Fibroblast of skin of right biceps (primary cell): ENCODE measurements at regions not wholly inside any gene's neighbourhood (a gene's known extent, or its start where the extent isn't known, plus 50 kb on each side); places are given as distances from the start of the nearest gene placed in this dataset.
"Not testable (repeated sequence)": the region's sequence is repeated elsewhere in the genome, so short reads cannot be mapped to it uniquely, and the experiment has no call there.

Source experiments
- DNase-seq: peaks from one replicate; pipeline ENCODE4 v3.0.0-alpha.2; 2013

DNA sequence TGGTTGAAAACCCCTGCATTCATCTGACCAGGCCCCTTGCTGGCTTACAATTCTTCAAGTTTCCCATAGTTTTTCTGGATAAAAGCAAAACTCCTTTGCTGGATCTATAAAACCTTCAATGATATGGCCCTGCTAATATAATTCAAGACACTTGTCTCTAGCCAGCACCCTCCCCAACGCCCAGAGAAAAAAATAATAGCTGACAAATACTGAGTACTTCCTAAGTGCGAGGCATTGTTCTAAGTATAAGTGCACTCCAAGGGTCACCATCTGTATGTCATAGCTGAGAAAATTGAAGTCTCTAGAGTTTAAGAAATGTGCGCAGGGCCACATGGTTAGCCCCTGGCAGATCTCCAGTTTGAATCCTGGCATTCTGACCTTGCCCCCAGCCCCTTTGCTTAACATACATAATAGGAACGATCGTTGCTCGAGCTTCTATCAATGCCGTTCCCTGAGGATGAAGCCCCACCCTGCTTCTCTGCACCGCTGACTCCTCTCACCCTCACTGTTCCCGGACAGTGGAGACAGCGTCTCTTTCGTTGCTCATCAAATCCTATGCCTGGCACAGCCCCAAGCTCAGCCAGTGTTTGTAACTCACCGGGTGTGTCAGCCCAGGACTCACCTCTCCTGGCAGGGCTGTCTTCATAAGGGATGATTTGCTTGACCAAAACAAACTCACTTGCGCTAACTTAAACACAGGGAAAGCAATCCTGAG is 377.1 kb upstream of the PROK2 start:
- DNase-seq, result peak; percentile 70

DNA sequence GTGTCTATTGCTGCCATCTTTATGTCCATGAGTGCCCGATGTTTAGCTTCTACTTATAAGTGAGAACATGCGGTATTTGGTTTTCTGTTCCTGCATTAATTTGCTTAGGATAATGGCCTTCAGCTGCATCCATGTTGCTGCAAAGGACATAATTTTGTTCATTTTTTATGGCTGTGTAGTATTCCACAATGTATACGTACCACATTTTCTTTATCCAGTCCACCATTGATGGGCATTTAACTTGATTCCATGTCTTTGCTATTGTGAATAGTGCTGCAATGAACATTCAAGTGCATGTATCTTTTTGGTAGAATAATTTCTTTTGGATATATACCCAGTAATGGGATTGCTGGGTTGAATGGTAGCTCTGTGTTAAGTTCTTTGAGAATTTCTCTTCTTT is 376.3 kb upstream of the PROK2 start:
- not testable (repeated sequence) for DNase-seq

DNA sequence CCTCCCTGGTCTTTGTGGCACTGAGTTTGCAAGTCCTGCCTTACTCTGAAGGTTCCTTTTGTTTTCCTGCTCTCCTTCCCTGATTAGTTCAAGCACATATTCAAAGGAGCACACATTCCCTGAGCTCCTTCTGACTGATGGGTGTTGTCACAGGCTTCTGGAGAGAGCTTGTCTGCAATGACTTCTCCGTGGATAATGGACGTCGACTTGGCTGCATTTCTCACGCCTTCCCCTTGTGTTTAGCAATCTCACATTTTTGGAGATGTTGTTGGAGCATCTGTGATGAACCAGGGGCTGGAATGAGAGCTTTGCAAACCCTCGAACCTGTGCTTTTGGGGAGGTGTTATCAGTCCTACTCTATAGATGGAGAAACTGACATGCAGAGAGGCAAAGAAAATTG is 375.4 kb upstream of the PROK2 start:
- DNase-seq, result no peak

DNA sequence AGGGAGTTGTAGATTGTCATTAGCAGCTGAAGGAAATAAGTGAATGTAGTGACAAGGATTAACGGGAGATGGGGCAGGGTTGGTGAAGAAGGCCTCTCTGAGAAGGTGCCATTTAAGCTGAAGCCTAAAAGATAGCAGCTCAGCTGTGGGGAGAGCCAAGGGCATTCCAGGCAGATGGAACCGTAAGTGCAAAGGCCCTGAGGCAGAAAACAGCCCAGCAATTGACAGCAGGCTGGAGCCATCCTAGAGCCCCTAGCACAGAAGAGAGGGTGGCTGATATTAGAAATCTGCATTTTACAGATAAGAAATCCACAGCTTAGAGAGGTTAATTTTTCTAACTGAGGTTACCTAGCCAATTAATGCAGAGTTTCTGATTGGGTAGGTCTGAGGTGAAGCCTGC is 374.5 kb upstream of the PROK2 start:
- DNase-seq, result no peak

- no peak for DNase-seq
Observed at GRCh38 chr3:72158639-72159326, 373.8 kb upstream of the PROK2 start.

DNA sequence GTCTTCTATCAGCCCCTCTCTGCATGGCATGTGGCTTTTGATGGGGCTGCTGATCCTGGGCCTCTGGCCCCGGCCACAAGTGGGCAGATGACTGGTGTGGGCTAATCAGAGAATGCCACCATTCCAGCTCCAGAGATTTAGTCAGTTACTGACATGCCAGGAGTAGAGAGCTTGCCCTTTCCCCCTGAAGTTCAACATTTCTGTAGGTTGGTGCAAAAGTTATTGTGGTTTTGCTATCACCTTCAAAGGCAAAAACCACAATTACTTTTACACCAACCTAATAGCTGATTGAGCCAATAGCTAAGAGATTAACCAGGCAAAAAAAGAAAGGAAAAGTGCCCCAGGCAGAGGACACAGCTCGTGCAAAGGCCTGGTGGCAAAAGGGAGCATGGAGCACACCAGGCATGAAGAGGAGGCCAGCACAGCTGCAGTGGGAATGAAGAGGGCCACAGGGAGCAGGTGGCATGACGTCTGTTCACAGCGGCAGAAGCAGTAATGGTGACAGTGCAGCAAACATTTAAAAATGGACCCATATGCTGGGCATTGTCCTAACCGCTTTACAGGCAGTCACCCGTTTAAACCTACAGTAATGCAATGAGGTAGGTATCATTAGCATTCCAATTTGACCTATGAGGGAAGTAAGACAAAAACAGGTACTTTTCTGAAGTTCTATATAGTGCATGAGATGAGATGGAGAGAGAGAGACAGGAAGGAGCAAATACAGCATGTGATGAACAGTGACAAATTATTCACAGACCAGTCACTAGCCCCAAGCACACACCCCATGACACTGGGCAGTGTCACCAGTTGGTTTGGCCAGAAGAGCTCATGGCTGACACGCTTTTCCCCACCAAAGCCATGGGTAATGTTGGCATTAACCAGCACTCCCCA is 373.0 kb upstream of the PROK2 start:
- DNase-seq, result no peak

DNA sequence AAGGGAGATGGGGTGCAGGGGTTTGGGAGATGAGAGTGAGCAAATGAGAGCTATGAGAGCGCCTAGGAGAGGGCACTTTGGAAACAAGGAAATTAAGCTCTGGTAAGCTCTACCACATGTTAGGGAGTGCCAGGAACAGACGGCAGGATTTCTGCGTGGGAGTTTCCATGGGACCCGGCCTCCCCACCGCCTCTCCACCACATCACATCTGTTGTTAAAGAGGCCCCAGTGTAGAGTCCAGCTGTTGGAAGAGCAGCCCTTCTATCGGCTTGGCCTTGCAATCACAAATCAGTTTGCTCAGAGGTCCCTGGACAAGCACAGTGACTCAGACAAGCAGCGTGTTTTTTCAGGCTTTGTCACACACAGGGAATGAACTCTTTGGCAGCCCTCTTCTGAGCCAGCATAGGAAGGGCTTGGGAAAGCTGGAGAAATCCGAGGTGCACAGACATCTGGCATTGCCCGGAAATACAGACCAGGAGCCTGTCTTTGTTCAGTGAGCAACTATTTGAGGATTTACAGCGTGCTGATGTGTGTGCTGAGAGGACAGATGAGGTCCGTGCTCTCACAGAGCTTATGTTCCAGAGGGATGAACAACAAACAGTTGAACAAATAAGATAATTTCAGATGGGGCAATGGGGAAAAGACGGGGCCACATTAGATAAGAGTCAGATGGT is 370.6 kb upstream of the PROK2 start:
- peak; percentile 98 for DNase-seq

GRCh38 chr3:72154391-72155335 is 369.7 kb upstream of the PROK2 start:
- peak; percentile 46 for DNase-seq

DNA sequence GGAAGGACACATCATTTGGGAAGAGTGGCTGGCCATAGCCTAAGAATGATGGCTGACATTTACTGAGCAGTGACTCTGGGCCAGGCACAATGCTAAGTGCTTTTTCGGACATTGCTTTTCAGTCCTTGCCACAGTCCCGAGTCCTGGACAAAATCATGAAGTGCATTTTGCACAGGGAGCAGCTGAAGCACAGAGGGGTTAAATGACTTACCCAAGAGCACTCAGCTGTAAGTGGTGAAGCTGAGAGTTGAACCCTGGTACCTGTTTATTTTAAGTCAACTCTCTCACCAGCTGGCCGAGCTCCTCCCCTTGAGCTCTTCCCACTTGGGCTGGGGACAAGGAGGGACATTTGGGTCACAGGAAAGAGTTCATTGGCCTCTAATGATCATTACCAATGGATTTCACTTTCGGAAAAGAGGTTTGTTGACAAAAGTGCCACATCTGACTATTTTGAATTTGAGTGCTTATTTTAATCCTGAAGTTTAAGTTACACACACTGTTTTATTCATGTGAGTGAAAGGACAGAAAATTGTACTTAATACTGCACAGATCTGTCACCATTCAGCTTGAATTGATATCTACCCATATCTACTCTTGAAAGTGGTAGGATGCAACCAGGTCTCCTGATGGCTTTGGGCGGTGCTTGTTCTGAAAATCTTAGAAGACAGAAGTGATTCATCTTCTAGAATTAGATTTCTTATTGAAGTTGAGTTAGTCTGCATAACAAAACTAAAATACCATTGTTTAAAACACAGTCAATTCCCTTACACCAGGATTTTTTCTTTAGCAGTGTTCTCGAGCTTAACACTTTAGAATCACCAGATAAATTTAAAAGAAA is 368.7 kb upstream of the PROK2 start:
- no peak for DNase-seq

DNA sequence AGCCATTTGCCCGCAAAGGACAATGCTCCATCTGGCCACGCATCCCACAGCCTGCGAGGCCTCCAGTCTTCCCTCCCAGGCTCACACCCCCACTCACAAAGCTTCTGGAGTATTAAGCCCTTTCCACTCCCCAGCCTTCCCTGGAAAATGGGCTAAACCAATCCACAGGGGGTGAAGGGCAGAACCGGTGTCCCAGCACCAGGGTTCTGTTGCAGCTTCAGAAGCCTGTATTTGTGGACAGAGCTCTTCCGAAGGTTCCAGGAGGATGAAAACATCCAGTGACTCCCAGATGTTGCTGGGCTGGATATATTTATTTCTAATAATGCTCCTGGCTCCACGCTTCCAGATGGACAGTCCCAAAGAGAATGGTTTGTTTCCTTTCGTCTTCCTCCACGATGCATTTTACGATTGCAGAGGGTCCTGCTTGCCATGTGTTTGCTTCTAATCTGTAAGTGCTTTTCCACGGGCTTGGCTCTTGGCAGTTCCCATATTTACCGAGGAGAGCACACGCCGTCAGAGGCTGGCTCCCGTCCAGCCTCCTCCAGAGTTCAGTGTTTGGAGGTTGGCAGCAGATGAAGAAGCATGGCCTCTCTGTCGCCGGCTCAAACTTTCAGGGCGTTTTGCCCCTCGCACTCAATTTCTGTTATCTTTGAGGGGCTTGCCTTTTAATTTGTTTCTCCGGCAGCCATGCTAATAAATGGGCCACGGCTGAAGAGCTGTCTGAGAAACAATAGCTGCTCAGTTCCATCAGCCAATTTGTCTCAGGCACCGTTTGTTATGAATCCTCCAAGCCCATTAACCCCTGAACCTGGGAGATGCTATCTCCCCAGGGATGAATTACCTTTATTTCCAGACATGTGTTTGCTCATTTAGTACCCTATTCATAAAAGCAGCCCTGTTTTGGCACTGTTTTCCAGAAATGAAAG is 367.9 kb upstream of the PROK2 start:
- DNase-seq, result peak; percentile 78

GRCh38 chr3:72151465-72152238 is 366.7 kb upstream of the PROK2 start:
- DNase-seq, result no peak

- no peak for DNase-seq
Observed at GRCh38 chr3:72150634-72151412, 365.9 kb upstream of the PROK2 start.

DNA sequence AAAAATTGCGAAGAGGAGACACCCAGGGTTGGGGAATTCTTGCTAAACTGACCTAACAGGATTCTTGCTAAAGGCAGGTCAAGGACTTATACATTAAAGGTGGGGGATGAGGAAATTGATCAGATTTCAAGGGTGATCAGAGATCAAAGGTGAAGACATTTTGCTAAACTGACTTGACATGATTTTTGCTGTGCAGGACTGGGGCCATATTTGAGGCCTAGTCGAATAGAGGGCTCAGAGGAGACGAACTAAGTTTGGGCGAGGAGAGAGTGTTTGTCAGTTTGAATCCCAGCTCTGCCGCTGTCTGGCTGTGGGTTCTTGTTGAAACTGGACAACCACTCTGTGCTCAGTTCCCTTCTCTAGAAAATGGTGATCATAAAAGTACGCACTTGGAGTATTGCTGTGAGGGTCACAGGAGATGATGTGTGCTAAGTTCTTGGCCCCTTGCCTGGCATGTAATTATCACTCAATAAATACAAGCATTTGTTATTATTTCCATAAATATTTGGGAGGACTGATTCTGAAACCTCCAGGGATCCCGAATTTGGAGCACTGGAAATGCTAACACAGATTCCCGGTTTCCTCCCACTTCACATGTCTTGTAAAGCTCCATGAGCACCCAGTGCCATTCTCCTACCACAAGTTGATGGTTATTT is 364.8 kb upstream of the PROK2 start:
- no peak for DNase-seq

GRCh38 chr3:72147600-72147999 is 362.7 kb upstream of the PROK2 start:
- no peak for DNase-seq

GRCh38 chr3:72145506-72146380 is 360.8 kb upstream of the PROK2 start:
- peak; percentile 90 for DNase-seq

GRCh38 chr3:72144773-72145505 is 360.0 kb upstream of the PROK2 start:
- no peak for DNase-seq
